ENCODE measurements at regions not wholly inside any gene's neighbourhood (a gene's known extent, or its start where the extent isn't known, plus 50 kb on each side); places are given as distances from the start of the nearest gene placed in this dataset.

DNA sequence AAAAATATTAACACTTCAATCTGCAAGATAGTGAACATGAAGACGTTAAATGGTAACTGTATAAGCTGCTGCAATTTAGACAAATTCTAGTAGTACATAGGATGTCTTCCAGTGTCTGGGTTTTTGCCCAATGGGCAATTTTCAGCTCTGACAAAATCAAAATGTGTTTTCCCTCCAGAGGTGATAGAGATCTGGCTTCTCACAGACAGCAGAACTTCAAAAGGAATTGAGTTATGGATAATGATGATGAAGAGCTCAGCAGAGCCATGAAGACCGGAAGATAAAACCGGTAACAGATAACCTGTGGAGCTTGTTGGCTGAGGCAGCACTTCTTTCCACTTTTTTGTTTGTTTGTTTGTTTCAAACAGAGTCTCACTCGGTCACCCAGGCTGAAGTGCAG lies 89.4 kb upstream of the NTRK3 start:
- H3K9ac ChIP-seq (replicated peaks in 1 of 4; ENCODE audit: extremely low read depth in 1 of 4, low read depth in 3 of 4, low read length in 3 of 4), result no peak overlapping the region
- H3K9me3 ChIP-seq (ENCODE audit: insufficient read depth in 2 of 2, low read depth in 1 of 2, low read length in 1 of 2), result no peaks in the 10 kb centered on the region
- H3K36me3 ChIP-seq (ENCODE audit: control insufficient read depth in 2 of 4, insufficient read depth in 4 of 4, low read length in 3 of 4), result no peaks in the 10 kb centered on the region
- H2BK12ac ChIP-seq (ENCODE audit: low read depth, low read length), result no peak overlapping the region
- no peaks in the 10 kb centered on the region for H3K79me1 ChIP-seq (ENCODE audit: low read depth, low read length)
- H2BK5ac ChIP-seq (ENCODE audit: low read depth, low read length), result no peak overlapping the region
- H3K27me3 ChIP-seq (replicated peaks in 1 of 4; ENCODE audit: control insufficient read depth in 3 of 4, extremely low read depth in 1 of 4, insufficient read depth in 3 of 4, low read length in 3 of 4), result no peaks in the 10 kb centered on the region
- no peak overlapping the region for H2AFZ ChIP-seq (ENCODE audit: low read length)
- no peak overlapping the region for H3K4ac ChIP-seq (replicated peaks; ENCODE audit: insufficient read length, low read depth, low read length)
- WGBS, 2 experiments (ENCODE audit: extremely low coverage in 1 of 2, insufficient coverage in 1 of 2, insufficient read length in 1 of 2, insufficient replicate concordance in 2 of 2, low coverage in 1 of 2, low lambda C conversion rate in 2 of 2, missing lambda C conversion rate in 1 of 2), result 86% methylated on average over 4 of the region's 4 CpGs; no CpG with 5 or more reads in 1 of the 2 experiments
- no peak overlapping the region for H3K4me2 ChIP-seq (ENCODE audit: insufficient read depth in 1 of 2, low read depth in 2 of 2, low read length in 2 of 2)
- CTCF ChIA-PET (ENCODE audit: partially characterized antibody), result interaction anchor here (0.7 to 3.3 kb wide), 8 partner anchors 8 to 105 kb away, joined by 3 to 14 read pairs (median 4); no protein-coding TSS in a partner anchor
- no peak for DNase-seq (ENCODE audit: low read depth in 1 of 2, low spot score in 2 of 2)
- no peak overlapping the region for H2BK120ac ChIP-seq (replicated peaks; ENCODE audit: low read depth, low read length)
- no peak overlapping the region for H3K23ac ChIP-seq (ENCODE audit: insufficient read length)
- H3K23me2 ChIP-seq (ENCODE audit: low read depth, low read length), result no peaks in the 10 kb centered on the region
- H3K14ac ChIP-seq (ENCODE audit: insufficient read length), result no peak overlapping the region
- no peak overlapping the region for H2BK15ac ChIP-seq (ENCODE audit: low read length)
- FAIRE-seq, result no peak
- no peaks in the 10 kb centered on the region for H3K79me2 ChIP-seq (ENCODE audit: control insufficient read depth in 1 of 2, insufficient read depth in 2 of 2, low read length in 2 of 2)
- no peak overlapping the region for H4K8ac ChIP-seq (ENCODE audit: extremely low read depth, insufficient read depth, low read length)
- H3K27ac ChIP-seq (ENCODE audit: low read depth, low read length), result no peak overlapping the region
- no peak overlapping the region for H4K91ac ChIP-seq (replicated peaks; ENCODE audit: insufficient read length, low read length)
- no peak overlapping the region for H2BK20ac ChIP-seq (ENCODE audit: low read length)
- H3K56ac ChIP-seq (replicated peaks; ENCODE audit: insufficient read length, low read depth, low read length), result no peak overlapping the region
- no peak overlapping the region for H3K18ac ChIP-seq (ENCODE audit: extremely low read depth, low read length)
- POLR2A ChIA-PET (ENCODE audit: partially characterized antibody), result no interaction called here
- H3K4me3 ChIP-seq (ENCODE audit: extremely low read depth in 1 of 4, insufficient read depth in 2 of 4, low read depth in 3 of 4, low read length in 4 of 4), result no peak overlapping the region
- H3K4me1 ChIP-seq (replicated peaks in 1 of 4; ENCODE audit: control insufficient read depth in 3 of 4, insufficient read depth in 4 of 4, low read length in 3 of 4), result no peaks in the 10 kb centered on the region
- H2AK5ac ChIP-seq (ENCODE audit: low read depth, low read length), result no peak overlapping the region
- no peaks in the 10 kb centered on the region for H4K20me1 ChIP-seq (replicated peaks in 1 of 2; ENCODE audit: control insufficient read depth in 1 of 2, insufficient read depth in 2 of 2, low read length in 2 of 2)
- no peak overlapping the region for H4K5ac ChIP-seq (ENCODE audit: insufficient read length, low read depth, low read length)
- no peak for TF ChIP-seq SP2 (IDR thresholded peaks at IDR 0.05; ENCODE audit: low read length)
- TF ChIP-seq JUND (IDR thresholded peaks at IDR 0.05; ENCODE audit: low read length), result no peak
- no peak for TF ChIP-seq RXRA (IDR thresholded peaks at IDR 0.05; ENCODE audit: insufficient read depth, low read depth, low read length)
- TF ChIP-seq, protein P1, sequence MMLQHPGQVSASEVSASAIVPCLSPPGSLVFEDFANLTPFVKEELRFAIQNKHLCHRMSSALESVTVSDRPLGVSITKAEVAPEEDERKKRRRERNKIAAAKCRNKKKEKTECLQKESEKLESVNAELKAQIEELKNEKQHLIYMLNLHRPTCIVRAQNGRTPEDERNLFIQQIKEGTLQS (IDR thresholded peaks at IDR 0.05; ENCODE audit: insufficient read depth, low read depth, low read length), result no peak
- TF ChIP-seq EP300 (IDR thresholded peaks at IDR 0.05; ENCODE audit: borderline replicate concordance in 1 of 2, low read depth in 2 of 2, low read length in 2 of 2), result no peak
- no peak for TF ChIP-seq RNF2 (IDR thresholded peaks at IDR 0.05; ENCODE audit: borderline replicate concordance, low read depth, low read length, missing control alignments, poor library complexity, severe bottlenecking)
- no peak for TF ChIP-seq SRF (IDR thresholded peaks at IDR 0.05; ENCODE audit: low read depth, low read length)
- no peak for TF ChIP-seq SP4 (IDR thresholded peaks at IDR 0.05; ENCODE audit: low read length)
